Sigmoid colon (tissue), 6 donors: ENCODE measurements at regions not wholly inside any gene's neighbourhood (a gene's known extent, or its start where the extent isn't known, plus 50 kb on each side); places are given as distances from the start of the nearest gene placed in this dataset.
"Not testable (repeated sequence)": the region's sequence is repeated elsewhere in the genome, so short reads cannot be mapped to it uniquely, and the experiment has no call there.

Experiments used
- DNase-seq: peaks from one replicate; pipeline ENCODE4 v3.0.0-alpha.2; 2019
- H3K27ac ChIP-seq, 4 donors: fragments of 200-600 bp; sonication (generic); one replicate each; pipeline ENCODE4 v1.5.1; 2016 to 2019; ENCODE audit warnings: mild to moderate bottlenecking in 1 of 4
- H3K27me3 ChIP-seq, 3 donors: fragments of 200-600 bp; sonication (generic); one replicate each; pipeline ENCODE4 v1.5.1; 2019; ENCODE audit warnings: mild to moderate bottlenecking in 1 of 3
- H3K36me3 ChIP-seq, 4 donors: fragments of 200-600 bp; sonication (generic); one replicate each; pipeline ENCODE4 v1.5.1; 2016 to 2019
- H3K4me1 ChIP-seq, 4 donors: fragments of 200-600 bp; sonication (generic); one replicate each; pipeline ENCODE4 v1.5.1; 2017 to 2019
- H3K4me3 ChIP-seq, 4 donors: fragments of 200-600 bp; sonication (generic); one replicate each; pipeline ENCODE4 v1.5.1; 2017 to 2019; ENCODE audit warnings: mild to moderate bottlenecking in 2 of 4, moderate library complexity in 1 of 4
- H3K9me3 ChIP-seq, 4 donors: fragments of 200-600 bp in 3 of 4; sonication (generic) in 3 of 4; one replicate each; pipeline versions ENCODE4 v1.5.1 to v1.6.1; 2013 to 2019
- WGBS, 2 donors: extraction: QIAGEN DNeasy Blood & Tissue Kit; methylation state at CpG; one replicate each; pipeline ENCODE4 v1.1.7; 2013; 5-methylcytosine and 5-hydroxymethylcytosine counted together
- intact Hi-C: fragments of 100-400 bp; cut with DNase I; formaldehyde crosslinking; loops from one replicate; pipeline ENCODE4 v1.15.1; 2023
- donor health status: healthy with polysubstance abuse.
- donor health status: healthy.

DNA sequence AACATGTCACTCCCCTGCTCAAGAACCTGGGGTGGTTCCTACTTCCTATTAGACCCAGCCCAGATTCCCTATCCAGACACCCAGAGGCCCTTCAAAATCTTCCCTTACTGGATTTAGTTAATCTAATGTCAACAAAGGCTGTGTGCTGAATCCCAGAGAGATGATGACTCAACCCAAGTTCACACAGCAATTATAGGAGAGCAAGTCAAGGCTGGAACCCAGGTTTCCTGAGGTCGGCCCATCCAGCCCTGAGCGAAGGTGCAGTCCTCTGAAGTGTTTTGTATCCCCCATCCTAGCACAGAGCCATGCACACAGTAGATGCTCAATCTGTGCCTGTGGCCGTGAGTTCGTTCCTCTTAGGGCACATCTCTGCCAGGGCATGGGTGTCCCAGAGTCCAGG is 452.1 kb downstream of the GOLGA6L6 start:
- H3K27me3 ChIP-seq, H3K27ac ChIP-seq, H3K4me1 ChIP-seq, H3K9me3 ChIP-seq, intact Hi-C loops, H3K36me3 ChIP-seq, H3K4me3 ChIP-seq: not testable (repeated sequence)
- WGBS, 2 donors: 72 to 85% methylated on average over 2 of the region's 4 CpGs
- peak; percentile 18 for DNase-seq

DNA sequence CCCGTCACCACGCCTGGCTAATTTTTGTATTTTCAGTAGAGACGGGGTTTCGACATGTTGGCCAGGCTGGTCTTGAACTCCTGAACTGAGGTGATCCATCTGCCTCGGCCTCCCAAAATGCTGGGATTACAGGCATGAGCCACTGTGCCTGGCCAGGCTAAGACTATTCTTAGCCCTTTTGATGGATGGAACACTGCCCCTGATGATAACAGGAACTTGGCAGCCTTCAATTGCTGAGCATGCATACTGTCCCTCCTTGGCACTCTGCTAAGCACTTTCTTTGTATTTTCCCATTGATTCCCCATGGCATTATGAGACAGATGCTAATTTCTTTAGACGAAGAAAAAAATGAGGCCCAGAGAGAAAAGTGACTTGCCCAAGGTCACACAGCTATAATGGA is 457.6 kb downstream of the GOLGA6L6 start:
- H3K9me3 ChIP-seq, intact Hi-C loops, H3K36me3 ChIP-seq, H3K4me1 ChIP-seq, DNase-seq, H3K27ac ChIP-seq, H3K27me3 ChIP-seq, H3K4me3 ChIP-seq: not testable (repeated sequence)
- WGBS, 2 donors: no CpG with 5 or more reads among the region's 6 CpGs

GRCh38 chr15:20074082-20074481 is 467.5 kb downstream of the GOLGA6L6 start:
- H3K4me1 ChIP-seq, H3K9me3 ChIP-seq, H3K27ac ChIP-seq, H3K36me3 ChIP-seq, H3K4me3 ChIP-seq, H3K27me3 ChIP-seq, intact Hi-C loops: not testable (repeated sequence)
- 92 to 95% methylated on average over 24 to 25 of the region's 35 CpGs for WGBS, 2 donors
- peak; percentile 50 for DNase-seq

DNA sequence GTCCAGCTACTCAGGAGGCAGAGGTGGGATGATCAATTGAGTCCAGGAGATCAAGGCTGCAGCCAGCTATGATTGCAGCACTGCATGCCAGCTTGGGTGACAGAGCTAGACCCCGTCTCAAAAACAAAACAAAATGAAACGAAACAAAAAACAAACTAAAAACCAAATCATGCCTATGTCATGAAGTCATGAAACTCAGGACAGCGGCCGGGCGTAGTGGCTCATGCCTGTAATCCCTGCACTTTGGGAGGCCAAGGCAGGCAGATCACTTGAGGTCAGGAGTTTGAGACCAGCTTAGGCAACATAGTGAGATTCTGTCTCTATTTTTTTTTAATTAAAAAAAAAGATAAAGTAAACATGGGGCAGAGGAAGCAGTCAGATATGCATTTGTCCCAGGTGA is 472.6 kb downstream of the GOLGA6L6 start:
- H3K27ac ChIP-seq, H3K4me1 ChIP-seq, H3K27me3 ChIP-seq, H3K9me3 ChIP-seq, H3K4me3 ChIP-seq, H3K36me3 ChIP-seq, DNase-seq, intact Hi-C loops: not testable (repeated sequence)
- 78 to 81% methylated on average over 4 of the region's 5 CpGs for WGBS, 2 donors

- H3K27me3 ChIP-seq, H3K4me1 ChIP-seq, H3K36me3 ChIP-seq, H3K27ac ChIP-seq, H3K4me3 ChIP-seq, intact Hi-C loops, DNase-seq, H3K9me3 ChIP-seq: not testable (repeated sequence)
- 48% methylated on average over 2 of the region's 5 CpGs for WGBS, 2 donors
Observed at GRCh38 chr15:20066173-20066572, 475.4 kb downstream of the GOLGA6L6 start.

- intact Hi-C loops: not testable (repeated sequence)
Observed at GRCh38 chr15:20065508-20065907, 476.1 kb downstream of the GOLGA6L6 start.

GRCh38 chr15:20063167-20063566 is 478.4 kb downstream of the GOLGA6L6 start:
- H3K27me3 ChIP-seq, intact Hi-C loops, H3K4me3 ChIP-seq, DNase-seq, H3K9me3 ChIP-seq, H3K4me1 ChIP-seq, H3K36me3 ChIP-seq, H3K27ac ChIP-seq: not testable (repeated sequence)
- WGBS, 2 donors: 71 to 81% methylated on average over 7 of the region's 7 CpGs

More at GRCh38 chr15:20065508-20065907, 476.1 kb downstream of the GOLGA6L6 start:
- H3K4me1 ChIP-seq, DNase-seq, H3K27ac ChIP-seq, H3K36me3 ChIP-seq, H3K27me3 ChIP-seq, H3K9me3 ChIP-seq, H3K4me3 ChIP-seq: not testable (repeated sequence)
- WGBS, 2 donors: 79 to 82% methylated on average over 7 of the region's 10 CpGs

DNA sequence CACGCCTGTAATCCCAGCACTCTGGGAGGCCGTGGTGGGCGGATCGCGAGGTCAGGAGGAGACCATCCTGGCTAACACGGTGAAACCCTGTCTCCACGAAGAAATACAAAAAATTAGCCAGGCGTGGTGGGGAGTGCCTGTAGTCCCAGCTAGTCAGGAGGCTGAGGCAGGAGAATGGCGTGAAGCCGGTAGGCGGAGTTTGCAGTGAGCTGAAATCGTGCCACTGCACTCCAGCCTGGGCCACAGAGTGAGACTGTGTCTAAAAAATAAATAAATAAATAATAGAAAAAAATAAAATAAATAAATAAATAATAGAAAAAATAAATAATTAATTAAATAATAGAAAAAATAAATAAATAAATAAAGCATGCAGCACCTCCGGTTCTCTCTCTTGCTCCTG is 480.8 kb downstream of the GOLGA6L6 start:
- H3K9me3 ChIP-seq, DNase-seq, H3K4me3 ChIP-seq, H3K27me3 ChIP-seq, intact Hi-C loops, H3K4me1 ChIP-seq, H3K36me3 ChIP-seq, H3K27ac ChIP-seq: not testable (repeated sequence)
- 91% methylated on average over 7 of the region's 13 CpGs for WGBS, 2 donors

DNA sequence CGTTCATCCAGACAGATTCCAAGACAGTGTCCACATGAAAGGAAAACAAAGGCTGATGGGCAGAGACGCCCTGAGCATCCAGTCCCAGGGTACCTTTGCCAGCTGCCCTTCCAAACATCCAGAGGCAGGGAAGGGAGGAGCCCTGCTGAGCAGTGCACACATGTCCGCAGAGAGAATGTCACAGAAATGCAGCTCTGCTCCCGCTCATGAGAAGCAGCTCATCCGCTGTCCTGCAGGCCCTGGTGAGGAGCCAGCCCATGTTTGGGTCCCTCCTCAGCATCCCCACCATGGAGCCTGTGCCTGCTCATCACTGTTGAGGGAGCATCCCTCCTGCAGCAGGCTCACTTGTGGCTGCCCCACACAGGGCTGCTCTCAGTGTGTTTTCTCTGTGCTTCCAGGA is 484.7 kb downstream of the GOLGA6L6 start:
- intact Hi-C loops, H3K36me3 ChIP-seq, H3K27me3 ChIP-seq, H3K4me3 ChIP-seq, DNase-seq, H3K9me3 ChIP-seq, H3K4me1 ChIP-seq, H3K27ac ChIP-seq: not testable (repeated sequence)
- WGBS, 2 donors: 77% methylated on average over 5 of the region's 5 CpGs

DNA sequence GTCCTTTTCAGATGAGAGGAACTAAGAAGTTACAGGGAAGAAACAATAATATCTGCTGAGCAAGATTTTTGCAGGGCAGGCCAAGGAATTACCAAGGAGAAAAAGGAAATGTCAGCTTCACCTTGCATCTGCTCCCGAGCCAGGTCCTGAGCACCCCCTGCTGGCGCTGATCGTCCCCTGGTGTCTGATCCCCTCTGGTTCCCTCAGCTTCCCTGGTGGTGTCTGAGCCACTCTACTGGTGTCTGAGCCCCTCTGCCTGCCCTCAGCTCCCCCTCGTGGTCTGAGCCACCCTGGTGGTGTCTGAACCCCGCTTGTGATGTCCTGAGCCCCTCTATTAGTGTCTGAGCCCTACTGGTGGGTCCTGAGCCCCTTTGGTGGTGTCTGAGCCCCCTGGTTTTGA is 485.7 kb downstream of the GOLGA6L6 start:
- H3K27ac ChIP-seq, H3K27me3 ChIP-seq, intact Hi-C loops, H3K36me3 ChIP-seq, H3K4me1 ChIP-seq, DNase-seq, H3K4me3 ChIP-seq, H3K9me3 ChIP-seq: not testable (repeated sequence)
- 53 to 54% methylated on average over 5 of the region's 5 CpGs for WGBS, 2 donors

GRCh38 chr15:20048189-20048588 is 493.4 kb downstream of the GOLGA6L6 start:
- 88 to 89% methylated on average over 15 of the region's 16 CpGs for WGBS, 2 donors
- H3K4me3 ChIP-seq, H3K27ac ChIP-seq, H3K36me3 ChIP-seq, H3K9me3 ChIP-seq, H3K27me3 ChIP-seq, DNase-seq, H3K4me1 ChIP-seq, intact Hi-C loops: not testable (repeated sequence)

DNA sequence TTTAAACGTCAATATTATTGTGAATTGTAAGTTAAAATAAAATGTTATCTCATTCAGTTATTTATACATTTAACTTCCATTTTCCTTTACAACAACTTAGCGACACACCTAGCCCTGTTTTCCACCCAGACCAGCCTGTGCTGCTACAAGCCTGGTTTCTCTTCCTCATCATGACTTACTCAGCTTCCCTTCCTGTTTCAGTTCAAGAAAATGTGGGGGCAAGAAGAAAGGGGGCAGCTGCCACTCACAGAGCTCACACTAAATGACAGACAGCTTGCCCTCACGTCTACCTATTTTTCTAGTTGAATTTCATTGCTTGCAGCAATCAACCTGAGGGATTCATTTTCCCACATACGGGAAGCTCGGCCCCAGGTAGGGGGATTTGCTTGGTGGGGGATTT is 496.4 kb downstream of the GOLGA6L6 start:
- H3K4me1 ChIP-seq, DNase-seq, intact Hi-C loops, H3K36me3 ChIP-seq, H3K9me3 ChIP-seq, H3K27me3 ChIP-seq, H3K27ac ChIP-seq, H3K4me3 ChIP-seq: not testable (repeated sequence)
- no CpG with 5 or more reads among the region's 5 CpGs for WGBS, 2 donors

- H3K36me3 ChIP-seq, intact Hi-C loops, H3K4me1 ChIP-seq, H3K27me3 ChIP-seq, H3K9me3 ChIP-seq, H3K27ac ChIP-seq, H3K4me3 ChIP-seq, DNase-seq: not testable (repeated sequence)
- 57 to 71% methylated on average over 1 of the region's 1 CpG for WGBS, 2 donors
Observed at GRCh38 chr15:20040691-20041090, 500.9 kb downstream of the GOLGA6L6 start.

DNA sequence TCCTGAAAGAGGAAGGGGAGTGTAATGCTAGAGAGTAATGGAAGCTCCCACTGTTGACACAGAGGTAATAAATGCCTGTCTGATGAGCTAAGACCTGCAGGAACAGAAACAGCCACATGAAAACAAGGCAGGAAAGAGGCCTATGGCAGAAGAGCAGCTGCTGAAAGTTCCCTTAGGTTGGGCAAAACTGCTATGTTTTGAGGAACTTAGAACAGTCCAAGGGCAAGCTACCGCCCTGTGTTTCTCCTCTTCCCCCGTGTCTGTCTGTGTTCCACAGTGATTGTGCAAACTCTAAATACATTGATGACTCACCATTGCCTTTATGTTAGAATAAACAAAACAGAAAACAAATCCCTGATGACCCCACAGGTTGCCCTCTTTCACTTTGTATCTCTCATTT is 516.6 kb downstream of the GOLGA6L6 start:
- no CpG with 5 or more reads among the region's 2 CpGs for whole genome bisulfite sequencing, 2 donors
- DNase-seq, H3K36me3 ChIP-seq, H3K9me3 ChIP-seq, H3K4me1 ChIP-seq, H3K27me3 ChIP-seq, H3K27ac ChIP-seq, intact Hi-C loops, H3K4me3 ChIP-seq: not testable (repeated sequence)
